ENCODE measurements at regions not wholly inside any gene's neighbourhood (a gene's known extent, or its start where the extent isn't known, plus 50 kb on each side); places are given as distances from the start of the nearest gene placed in this dataset.

DNA sequence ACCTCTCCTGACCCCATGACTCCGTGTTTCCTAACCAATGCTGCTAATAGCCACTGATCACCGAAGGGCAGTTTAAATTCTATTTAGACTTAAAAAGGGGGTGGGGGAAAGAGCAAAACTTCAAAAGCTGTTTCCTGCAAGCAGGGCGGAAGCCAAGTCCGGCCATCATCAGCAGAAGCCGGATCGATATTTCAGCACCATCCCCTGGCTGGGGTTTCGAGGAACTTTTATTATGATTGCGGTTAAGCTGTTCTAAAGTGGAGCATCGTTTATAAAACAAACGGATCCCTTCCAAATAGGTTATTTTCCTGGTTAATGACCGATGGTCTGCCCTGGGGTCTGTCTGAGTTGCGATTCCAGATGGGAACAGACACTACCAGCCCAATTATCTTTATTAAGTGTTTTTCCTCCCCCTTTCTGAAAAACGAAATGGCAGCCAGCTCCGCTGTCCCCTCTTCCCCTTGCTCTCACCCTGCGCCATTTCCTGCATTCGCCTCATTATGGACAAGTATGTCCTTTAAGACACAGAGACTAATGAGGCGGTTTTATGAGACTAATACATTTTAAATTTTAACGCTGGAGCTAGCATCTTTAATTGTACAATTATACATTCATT is 76.1 kb upstream of the IRX3 start:
- no peak overlapping the region for H3K27ac Mint-ChIP-seq
- CTCF ChIA-PET = interaction anchor here (0.9 kb wide), 1 partner anchor 9 kb away, joined by 3 read pairs; no protein-coding TSS in a partner anchor
- H3K9me3 Mint-ChIP-seq = no peaks in the 10 kb centered on the region
- peaks cover 22% of the 10 kb centered on the region for H3K27me3 Mint-ChIP-seq
- DNase-seq = no peak
- no peak overlapping the region for H3K4me3 Mint-ChIP-seq
- no peaks in the 10 kb centered on the region for H3K4me1 Mint-ChIP-seq
- H3K36me3 Mint-ChIP-seq = no peaks in the 10 kb centered on the region

DNA sequence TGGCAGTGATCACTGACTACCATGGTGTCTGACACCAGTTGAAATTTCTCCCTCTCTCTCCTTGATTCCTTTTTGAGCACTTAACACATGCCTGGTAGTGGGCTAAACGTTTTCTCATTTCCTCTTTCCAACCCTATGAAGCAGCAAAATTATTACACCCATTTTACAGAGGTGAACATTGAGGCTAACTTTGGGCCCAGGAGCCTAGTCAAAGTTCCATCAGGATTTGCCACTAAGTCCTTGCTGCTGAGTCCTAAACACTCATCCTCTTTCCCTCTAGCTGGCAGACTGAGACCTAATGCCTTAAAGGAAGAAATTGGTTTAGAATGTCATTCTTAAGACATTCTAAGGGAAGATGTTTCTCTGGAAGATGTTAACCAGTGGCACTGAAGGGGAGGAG is 74.7 kb upstream of the IRX3 start:
- CTCF ChIA-PET = no interaction called here
- no peak overlapping the region for H3K27ac Mint-ChIP-seq
- peaks cover 22% of the 10 kb centered on the region for H3K27me3 Mint-ChIP-seq
- no peak overlapping the region for H3K4me3 Mint-ChIP-seq
- no peak for DNase-seq
- no peaks in the 10 kb centered on the region for H3K36me3 Mint-ChIP-seq
- H3K4me1 Mint-ChIP-seq = no peaks in the 10 kb centered on the region
- H3K9me3 Mint-ChIP-seq = no peaks in the 10 kb centered on the region

DNA sequence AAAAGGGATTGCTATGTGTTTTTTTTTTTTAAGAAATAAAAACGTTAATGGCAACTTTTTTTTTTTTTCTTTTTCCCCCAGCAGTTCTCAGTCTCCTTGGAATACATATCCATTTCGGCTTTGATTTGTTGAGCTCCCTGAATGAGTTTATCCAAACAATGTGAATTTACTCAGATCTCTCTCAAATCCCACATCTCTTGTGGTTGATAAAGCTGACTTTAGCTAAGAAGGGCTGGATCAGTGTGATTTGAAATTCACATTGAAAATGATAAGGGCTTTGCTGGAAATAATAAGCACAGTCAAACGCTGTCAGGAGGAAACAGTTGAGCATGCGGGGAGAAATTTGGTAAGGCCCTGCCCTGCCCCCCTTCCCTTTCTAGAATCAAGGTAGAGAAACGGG is 74.1 kb upstream of the IRX3 start:
- H3K36me3 Mint-ChIP-seq = no peaks in the 10 kb centered on the region
- CTCF ChIA-PET = interaction anchor here (0.7 kb wide), 1 partner anchor 370 kb away, joined by 3 read pairs; no protein-coding TSS in a partner anchor
- H3K27me3 Mint-ChIP-seq = peaks cover 22% of the 10 kb centered on the region
- no peak overlapping the region for H3K27ac Mint-ChIP-seq
- H3K4me1 Mint-ChIP-seq = no peaks in the 10 kb centered on the region
- DNase-seq = no peak
- H3K4me3 Mint-ChIP-seq = no peak overlapping the region
- H3K9me3 Mint-ChIP-seq = no peaks in the 10 kb centered on the region

DNA sequence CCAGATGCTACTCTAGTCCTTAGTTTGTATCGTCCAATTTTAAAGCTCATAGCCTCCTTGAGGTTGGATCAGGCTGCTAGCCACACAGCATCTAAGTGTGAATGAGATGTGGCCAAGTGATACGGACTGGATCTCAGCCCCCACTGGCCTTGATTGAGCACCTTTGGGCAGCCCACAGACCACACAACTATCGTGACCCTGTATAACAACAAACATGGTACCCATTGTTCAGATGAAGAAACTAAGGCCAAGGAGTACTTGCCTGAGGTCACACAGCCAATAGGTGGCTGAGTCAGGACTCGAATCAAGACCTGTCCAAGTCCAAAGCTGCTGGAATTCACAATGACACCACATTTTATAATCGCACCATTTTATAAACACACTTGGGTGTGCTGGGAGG is 73.0 kb upstream of the IRX3 start:
- CTCF ChIA-PET = no interaction called here
- no peak overlapping the region for H3K4me3 Mint-ChIP-seq
- H3K36me3 Mint-ChIP-seq = no peaks in the 10 kb centered on the region
- H3K27me3 Mint-ChIP-seq = peaks cover 22% of the 10 kb centered on the region
- no peak overlapping the region for H3K27ac Mint-ChIP-seq
- H3K9me3 Mint-ChIP-seq = peaks cover 2% of the 10 kb centered on the region
- no peaks in the 10 kb centered on the region for H3K4me1 Mint-ChIP-seq
- no peak for DNase-seq

DNA sequence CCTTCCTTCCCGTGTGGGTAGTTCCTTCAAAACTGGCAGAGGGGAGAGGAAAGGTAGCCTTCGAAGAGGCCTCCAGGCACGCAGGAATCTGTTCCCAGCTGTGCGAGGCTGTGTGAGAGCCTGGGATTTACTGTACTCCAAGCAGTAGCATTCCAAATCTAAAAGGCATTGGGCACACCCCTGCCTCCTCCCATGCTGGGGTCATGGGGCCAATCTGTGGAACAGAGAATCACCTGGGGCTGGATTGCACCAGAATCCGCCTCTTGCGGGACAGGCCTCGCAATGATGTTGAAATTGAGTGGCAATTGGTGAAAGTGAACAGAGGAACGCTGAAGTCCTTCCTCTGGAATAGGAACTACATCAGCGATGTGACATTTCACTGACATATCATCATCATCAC is 72.5 kb upstream of the IRX3 start:
- no peak overlapping the region for H3K4me3 Mint-ChIP-seq
- DNase-seq = no peak
- H3K27ac Mint-ChIP-seq = no peak overlapping the region
- CTCF ChIA-PET = no interaction called here
- H3K4me1 Mint-ChIP-seq = no peaks in the 10 kb centered on the region
- no peaks in the 10 kb centered on the region for H3K36me3 Mint-ChIP-seq
- H3K27me3 Mint-ChIP-seq = peaks cover 22% of the 10 kb centered on the region
- peaks cover 2% of the 10 kb centered on the region for H3K9me3 Mint-ChIP-seq

DNA sequence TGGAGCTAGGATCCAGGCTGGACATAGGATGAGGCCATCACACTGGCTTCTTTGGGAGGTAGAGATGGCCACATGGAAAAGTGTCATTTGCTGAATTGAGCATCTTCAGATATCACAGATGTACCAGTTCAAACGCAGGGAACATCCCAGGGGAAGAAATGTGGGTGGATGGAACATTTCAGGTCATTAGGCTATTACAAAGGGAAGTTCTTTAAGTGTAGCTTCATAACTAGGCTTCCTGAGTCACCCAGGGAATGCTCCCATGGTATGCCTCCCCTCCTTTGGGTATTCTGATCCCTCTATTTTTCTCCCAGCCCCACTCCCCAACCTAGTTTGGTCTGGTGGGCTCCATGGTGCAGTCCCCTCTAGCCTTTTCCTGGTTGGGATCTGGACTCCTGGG is 69.8 kb upstream of the IRX3 start:
- no peaks in the 10 kb centered on the region for H3K36me3 Mint-ChIP-seq
- CTCF ChIA-PET = no interaction called here
- H3K9me3 Mint-ChIP-seq = peaks cover 2% of the 10 kb centered on the region
- H3K4me1 Mint-ChIP-seq = no peaks in the 10 kb centered on the region
- no peak for DNase-seq
- peaks cover 7% of the 10 kb centered on the region for H3K27me3 Mint-ChIP-seq
- H3K4me3 Mint-ChIP-seq = no peak overlapping the region
- H3K27ac Mint-ChIP-seq = no peak overlapping the region

DNA sequence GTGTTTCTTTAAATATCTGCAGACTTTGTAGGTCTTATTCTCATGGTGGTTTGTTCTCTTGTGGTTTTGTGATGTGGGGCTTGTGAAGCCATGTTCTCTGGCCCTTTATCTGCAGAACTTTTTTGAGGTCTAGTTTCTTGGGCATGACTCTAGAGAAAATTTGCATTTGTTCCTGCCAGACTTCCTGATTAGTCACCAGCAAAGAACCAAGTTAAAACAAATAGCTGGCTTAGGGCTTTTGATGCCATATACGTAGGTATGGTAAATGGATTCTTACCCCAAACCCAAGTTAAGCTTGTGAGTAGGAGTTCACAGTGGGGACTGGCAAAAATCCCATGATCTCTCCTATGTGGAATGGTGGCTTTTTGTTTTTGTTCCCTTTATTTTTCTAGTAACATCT is 68.7 kb upstream of the IRX3 start:
- Mint-ChIP-seq H3K4me1 (no peaks in the 10 kb centered on the region), H3K9me3 (peaks cover 2% of the 10 kb centered on the region), H3K36me3 (no peaks in the 10 kb centered on the region), H3K27ac (no peak overlapping the region), H3K27me3 (peaks cover 4% of the 10 kb centered on the region), H3K4me3 (no peak overlapping the region)
- CTCF ChIA-PET = no interaction called here
- DNase-seq = no peak

DNA sequence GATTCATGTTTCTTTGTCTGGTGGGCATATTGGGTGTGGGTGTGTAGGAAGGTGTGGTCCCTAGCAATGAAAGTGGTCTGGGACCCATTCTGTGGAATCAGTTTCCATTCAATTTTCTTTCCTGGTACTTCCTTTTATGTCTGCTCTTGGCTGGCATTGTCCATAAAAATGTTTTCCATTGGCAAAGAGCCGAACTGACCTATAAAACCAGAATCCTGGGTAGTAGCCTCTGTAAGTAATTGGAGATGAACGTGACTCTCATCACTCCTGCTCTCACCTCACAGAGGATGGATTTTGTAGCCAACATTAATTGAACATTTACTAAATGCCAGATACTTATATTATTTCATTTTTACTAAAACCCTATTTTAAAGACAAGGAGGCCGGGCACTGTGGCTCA is 66.5 kb upstream of the IRX3 start:
- no peak overlapping the region for H3K4me3 Mint-ChIP-seq
- DNase-seq = no peak
- no peak overlapping the region for H3K27ac Mint-ChIP-seq
- H3K4me1 Mint-ChIP-seq = no peaks in the 10 kb centered on the region
- peaks cover 2% of the 10 kb centered on the region for H3K9me3 Mint-ChIP-seq
- H3K36me3 Mint-ChIP-seq = no peaks in the 10 kb centered on the region
- CTCF ChIA-PET = interaction anchor here (1.2 kb wide), 1 partner anchor 9 kb away, joined by 3 read pairs; no protein-coding TSS in a partner anchor
- no peaks in the 10 kb centered on the region for H3K27me3 Mint-ChIP-seq

DNA sequence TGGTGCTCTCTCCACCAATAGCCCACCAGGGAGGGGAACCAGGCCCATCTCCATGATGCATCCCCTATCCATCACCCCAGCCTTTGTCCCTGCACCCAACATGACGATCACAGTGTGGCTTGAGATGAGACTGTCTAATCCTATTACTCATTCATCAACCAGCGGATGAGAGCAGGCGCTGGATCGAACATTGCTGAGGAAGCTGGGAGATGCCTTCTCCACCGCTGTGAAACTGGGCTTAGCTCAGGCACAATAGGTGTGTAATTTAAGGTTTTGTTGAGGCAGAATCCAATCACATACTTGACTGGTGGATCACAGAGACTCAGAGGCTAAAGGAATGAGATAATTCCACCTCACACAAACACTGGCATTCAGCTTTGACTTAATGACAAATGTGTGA is 64.6 kb upstream of the IRX3 start:
- Mint-ChIP-seq H3K4me1 (no peaks in the 10 kb centered on the region), H3K27me3 (peaks cover 4% of the 10 kb centered on the region), H3K27ac (no peak overlapping the region), H3K4me3 (no peak overlapping the region), H3K9me3 (peaks cover 2% of the 10 kb centered on the region), H3K36me3 (no peaks in the 10 kb centered on the region)
- CTCF ChIA-PET = no interaction called here
- DNase-seq = no peak

DNA sequence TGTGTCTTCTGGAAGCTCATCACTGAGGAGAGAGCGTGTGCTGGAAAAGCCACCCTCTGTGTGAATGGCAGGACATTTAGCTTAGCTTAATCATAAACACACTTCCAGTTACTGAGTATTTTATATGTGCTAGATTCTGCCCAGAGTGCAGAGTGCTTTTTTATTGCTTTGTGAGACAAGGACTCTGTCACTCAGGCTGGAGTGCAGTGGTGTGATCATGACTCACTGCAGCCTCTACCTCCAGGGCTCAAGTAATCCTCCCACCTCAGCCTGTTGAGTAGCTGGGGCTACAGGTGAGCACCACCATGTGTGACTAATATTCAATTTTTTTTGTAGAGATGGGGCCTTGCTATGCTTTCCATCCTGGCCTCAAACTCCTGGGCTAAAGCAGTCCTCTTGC is 61.4 kb upstream of the IRX3 start:
- Mint-ChIP-seq H3K36me3 (no peaks in the 10 kb centered on the region), H3K27ac (no peak overlapping the region), H3K4me1 (no peaks in the 10 kb centered on the region), H3K9me3 (no peaks in the 10 kb centered on the region), H3K27me3 (peaks cover 4% of the 10 kb centered on the region), H3K4me3 (no peak overlapping the region)
- DNase-seq = no peak
- CTCF ChIA-PET = no interaction called here

DNA sequence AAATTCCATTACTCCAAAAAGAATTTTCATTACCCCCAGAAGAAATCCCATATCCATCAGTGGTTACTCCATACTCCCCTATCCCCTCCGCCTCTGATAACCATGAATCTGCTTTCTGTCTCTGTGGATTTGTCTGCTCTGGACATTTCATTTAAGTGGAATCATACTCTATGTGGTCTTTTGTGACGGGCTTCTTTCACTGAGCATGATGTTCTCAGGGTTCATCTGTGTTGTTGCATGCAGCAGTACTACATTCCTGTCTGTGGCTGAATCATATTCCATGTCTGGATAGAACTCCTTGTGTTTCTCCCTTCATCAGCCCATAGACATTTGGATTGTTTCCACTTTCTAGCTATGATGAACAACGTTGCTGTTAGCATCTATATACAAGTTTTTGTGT is 59.5 kb upstream of the IRX3 start:
- Mint-ChIP-seq H3K27ac (no peak overlapping the region), H3K36me3 (no peaks in the 10 kb centered on the region), H3K9me3 (no peaks in the 10 kb centered on the region), H3K4me3 (no peak overlapping the region), H3K4me1 (no peaks in the 10 kb centered on the region), H3K27me3 (peaks cover 4% of the 10 kb centered on the region)
- no peak for DNase-seq
- CTCF ChIA-PET = no interaction called here

DNA sequence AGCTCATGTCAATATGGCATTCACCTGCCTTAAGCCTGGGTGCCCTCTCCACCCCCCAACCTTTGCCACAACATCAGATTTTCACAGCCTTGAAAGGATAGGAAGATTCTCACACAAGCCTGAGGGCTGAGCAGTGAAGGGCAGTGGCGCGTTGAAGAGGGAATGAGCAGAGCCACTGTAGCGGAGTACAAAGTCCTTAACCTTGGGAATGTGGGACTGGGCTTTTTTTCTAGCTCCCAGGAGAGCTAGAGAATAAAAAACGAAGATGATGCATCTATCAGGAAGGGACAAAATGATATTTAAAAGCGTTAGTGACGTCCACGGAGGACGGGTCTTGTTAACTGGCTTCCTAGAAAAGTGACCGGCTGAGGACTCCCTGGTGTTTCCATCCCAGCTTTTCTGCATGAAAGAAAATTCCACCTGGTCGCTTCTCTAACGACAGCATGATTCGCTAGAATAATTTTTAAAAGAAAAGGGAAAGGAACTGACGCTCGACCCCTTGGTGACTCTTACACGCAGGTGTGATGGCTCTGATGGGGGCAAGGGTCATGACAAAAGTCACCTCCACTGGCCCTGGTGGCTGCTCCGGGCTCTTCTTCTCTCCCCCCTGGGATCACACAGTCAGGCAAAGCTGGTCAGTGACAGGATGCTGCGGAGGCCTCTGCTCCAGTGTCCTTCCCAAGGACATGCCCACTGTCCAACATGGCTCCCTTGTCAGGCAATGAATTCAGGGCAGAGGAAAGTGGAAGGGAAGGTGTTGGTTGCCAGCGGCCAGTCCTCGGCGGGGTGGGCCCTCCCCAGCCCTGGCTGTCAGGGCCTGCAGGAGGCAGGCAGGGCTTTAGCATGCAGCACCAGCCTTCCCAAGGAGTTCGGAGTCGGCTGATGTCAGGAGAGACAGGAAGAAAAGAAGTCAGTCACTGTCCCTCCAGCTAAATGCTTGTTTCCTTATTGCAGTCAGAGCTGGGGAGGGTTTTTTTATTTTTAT is 58.4 kb upstream of the IRX3 start:
- CTCF ChIA-PET = no interaction called here

DNA sequence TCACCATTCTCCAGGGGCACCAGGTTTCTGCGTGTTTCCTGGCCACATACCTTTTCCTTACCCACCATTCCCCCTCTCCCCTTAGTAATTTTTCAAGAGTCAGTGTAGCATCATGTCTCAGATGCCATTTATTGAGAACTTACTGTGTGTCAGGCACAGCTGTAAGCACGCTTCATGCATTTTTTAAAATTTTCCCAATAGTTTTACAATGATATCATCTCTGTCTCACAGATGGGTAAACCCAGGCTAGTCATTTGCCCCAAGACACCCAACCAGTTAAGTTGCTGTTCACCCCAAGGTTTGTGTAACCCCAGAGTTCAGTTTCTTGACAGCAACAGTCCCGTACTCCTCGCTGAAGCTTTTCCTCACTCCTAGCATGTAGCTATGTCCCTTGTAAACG is 56.4 kb upstream of the IRX3 start:
- Mint-ChIP-seq H3K4me1 (no peaks in the 10 kb centered on the region), H3K27me3 (peaks cover 10% of the 10 kb centered on the region), H3K36me3 (no peaks in the 10 kb centered on the region), H3K9me3 (no peaks in the 10 kb centered on the region), H3K27ac (no peak overlapping the region), H3K4me3 (no peak overlapping the region)
- DNase-seq = no peak
- CTCF ChIA-PET = no interaction called here

More for the DNA sequence above, 58.4 kb upstream of the IRX3 start:
- Mint-ChIP-seq H3K4me1 (no peaks in the 10 kb centered on the region), H3K9me3 (no peaks in the 10 kb centered on the region), H3K36me3 (no peaks in the 10 kb centered on the region), H3K27me3 (peaks cover 10% of the 10 kb centered on the region), H3K4me3 (no peak overlapping the region), H3K27ac (no peak overlapping the region)
- DNase-seq = no peak

DNA sequence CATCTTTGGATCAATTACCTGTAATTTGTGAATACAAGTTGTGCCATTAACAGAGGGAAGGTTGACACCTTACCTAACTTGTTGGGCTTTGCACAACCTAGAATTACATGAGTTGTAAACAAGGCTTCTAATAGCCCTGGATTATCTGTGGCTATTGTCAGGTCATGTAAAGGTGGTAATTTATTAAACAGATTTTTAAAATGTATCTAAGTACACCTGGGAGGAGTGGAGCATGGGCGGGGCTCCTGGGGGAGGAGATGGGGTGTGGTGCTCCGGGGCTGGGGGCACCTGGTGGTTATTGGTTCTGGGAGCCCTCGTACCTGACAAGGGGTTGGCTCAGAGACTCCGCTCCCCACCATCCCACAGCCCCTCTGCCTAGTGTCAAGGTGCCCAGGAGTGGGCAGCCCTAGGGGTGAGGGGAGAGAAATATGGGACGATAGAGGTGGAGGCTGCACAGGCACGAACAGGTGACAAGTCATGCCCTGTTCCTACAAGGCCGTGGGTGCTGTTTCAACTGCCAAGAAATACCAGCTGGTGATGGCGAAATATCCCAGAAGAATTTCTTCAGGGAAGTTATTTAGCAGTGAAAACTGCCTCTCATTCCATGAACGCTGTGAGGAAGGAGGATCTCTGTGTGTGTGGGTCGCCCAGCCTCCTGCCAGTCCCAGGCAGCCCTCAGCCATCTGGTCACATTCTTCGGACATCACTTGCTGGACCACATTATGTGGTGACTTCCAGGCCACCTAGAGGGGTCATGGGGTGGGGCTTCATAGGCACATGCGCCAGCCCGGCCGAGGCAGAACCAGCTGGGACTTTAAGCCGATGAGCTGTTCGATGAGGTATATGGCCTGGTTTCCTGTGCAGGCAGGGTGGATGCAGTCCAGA is 55.5 kb upstream of the IRX3 start:
- Mint-ChIP-seq H3K4me1 (no peaks in the 10 kb centered on the region), H3K27ac (no peak overlapping the region), H3K9me3 (no peaks in the 10 kb centered on the region), H3K36me3 (no peaks in the 10 kb centered on the region), H3K4me3 (no peak overlapping the region), H3K27me3 (peaks cover 10% of the 10 kb centered on the region)
- CTCF ChIA-PET = interaction anchor here (0.7 kb wide), 1 partner anchor 8 kb away, joined by 3 read pairs; no protein-coding TSS in a partner anchor
- DNase-seq = no peak

Measured in activated naive CD4-positive, alpha-beta T cell treated with anti-CD3 and anti-CD28 coated beads, Interleukin-2, amount 10 ng/mL, durations not matched to agents 7 days and 5 days (primary cell).